Midbrain (tissue), 1 donor: ENCODE measurements at regions not wholly inside any gene's neighbourhood (a gene's known extent, or its start where the extent isn't known, plus 50 kb on each side); places are given as distances from the start of the nearest gene placed in this dataset.

Experiments
- DNase-seq: peaks from one replicate; lab custom pipeline; 2025; lab: John Stamatoyannopoulos, UW

DNA sequence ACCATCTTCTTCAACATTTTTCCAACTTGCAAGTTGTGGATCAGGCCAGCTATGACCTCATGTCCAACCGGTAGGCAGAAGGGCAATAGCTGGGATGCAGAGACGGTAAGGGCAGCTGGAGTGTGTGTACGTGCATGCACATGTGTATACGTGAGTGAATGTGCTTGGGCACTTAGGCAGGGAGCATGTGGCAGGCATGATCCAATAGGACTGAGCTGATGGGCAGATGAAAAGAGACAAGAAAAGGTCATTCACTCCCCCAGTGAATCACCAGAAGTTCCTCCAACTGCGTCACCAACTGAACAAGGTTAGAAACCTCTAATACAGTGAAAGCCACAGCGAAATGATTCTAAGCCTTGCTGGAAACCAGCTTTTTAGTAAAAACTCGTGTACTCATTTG, 176.1 kb downstream of the FGFR2 start:
- DNase-seq: no peak

DNA sequence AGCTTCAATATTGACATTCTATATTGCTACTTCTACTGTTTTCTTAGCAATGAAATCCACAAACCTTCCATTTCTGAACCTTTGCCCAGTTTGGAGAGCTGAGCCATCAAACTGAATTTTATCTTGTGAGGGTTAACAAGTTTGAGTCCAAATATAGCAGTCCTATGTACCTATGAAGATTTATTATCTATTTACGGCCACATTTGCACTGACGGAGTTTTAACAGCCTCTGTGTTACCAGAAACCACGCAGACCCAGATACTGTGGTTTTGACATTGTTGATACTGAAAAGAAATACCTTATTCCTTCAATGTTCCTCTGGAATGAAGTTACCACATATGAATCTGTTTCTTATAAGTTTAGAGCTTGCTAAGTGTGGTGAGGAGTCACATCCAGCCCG, 172.6 kb downstream of the FGFR2 start:
- no peak for DNase-seq

DNA sequence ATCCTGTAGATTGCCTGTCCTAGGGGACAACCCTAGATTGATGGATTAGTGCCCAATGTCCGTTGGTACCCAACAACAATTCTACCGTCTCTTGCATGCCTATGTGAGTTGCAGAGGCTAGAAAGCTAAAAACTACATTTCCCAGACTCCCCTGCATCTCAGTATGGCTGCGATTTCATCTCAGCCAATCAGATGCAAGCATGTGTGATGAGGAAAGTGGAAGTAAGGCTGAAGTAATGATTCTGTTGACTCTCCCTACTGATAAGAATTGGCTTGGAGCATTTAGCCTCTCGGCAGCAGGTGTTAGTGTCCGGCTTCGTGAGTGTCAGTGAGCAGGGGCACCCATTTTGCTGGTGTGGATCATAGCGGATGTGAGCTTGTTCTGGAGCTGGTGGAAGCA, 171.9 kb downstream of the FGFR2 start:
- DNase-seq: no peak
